Stimulated activated naive B cell treated with anti-CD40 and anti-IgM and Interleukin-4, amounts not matched to agents 10 μg/mL and 1 μg/mL and 100 μg/mL, for 72 hours (primary cell): ENCODE measurements at regions not wholly inside any gene's neighbourhood (a gene's known extent, or its start where the extent isn't known, plus 50 kb on each side); places are given as distances from the start of the nearest gene placed in this dataset.
"Not testable (repeated sequence)": the region's sequence is repeated elsewhere in the genome, so short reads cannot be mapped to it uniquely, and the experiment has no call there.

Source experiments
- ATAC-seq, 2 donors: fragments of 150-1000 bp; cut with Tn5 transposase; replicated peaks; 2 replicates each; pipeline ENCODE4 v1.10.0; 2021; ENCODE audit warnings: moderate library complexity in 1 of 2
- DNase-seq: peaks from one replicate; pipeline ENCODE4 v3.0.0; 2021
- H3K27ac Mint-ChIP-seq: one replicate; pipeline ENCODE4 v1.8.0; 2022; ENCODE audit warnings: mild to moderate bottlenecking, mixed read lengths
- H3K27me3 Mint-ChIP-seq, 2 donors: one replicate each; pipeline ENCODE4 v1.8.0; 2022; ENCODE audit warnings: mixed read lengths in 2 of 2
- H3K36me3 Mint-ChIP-seq, 2 donors: one replicate each; pipeline ENCODE4 v1.8.0; 2022; ENCODE audit warnings: mixed read lengths in 2 of 2, mild to moderate bottlenecking in 1 of 2
- H3K4me1 Mint-ChIP-seq, 2 donors: one replicate each; pipeline ENCODE4 v1.8.0; 2022; ENCODE audit warnings: mixed read lengths in 2 of 2, mild to moderate bottlenecking in 1 of 2
- H3K4me3 Mint-ChIP-seq, 2 donors: one replicate each; pipeline ENCODE4 v1.8.0; 2022; ENCODE audit warnings: mild to moderate bottlenecking in 2 of 2, mixed read lengths in 2 of 2, moderate library complexity in 1 of 2
- H3K9me3 Mint-ChIP-seq, 2 donors: one replicate each; pipeline ENCODE4 v1.8.0; 2022; ENCODE audit warnings: mixed read lengths in 2 of 2, mild to moderate bottlenecking in 1 of 2

- Mint-ChIP-seq H3K4me1 (peaks cover 5 to 13% of the 10 kb centered on the region in 2 donors), H3K27ac (no peak overlapping the region), H3K36me3 (peaks cover 0 to 5% of the 10 kb centered on the region in 2 donors), H3K9me3 (peaks cover 2 to 9% of the 10 kb centered on the region in 2 donors), H3K27me3 (peaks cover 0 to 10% of the 10 kb centered on the region in 2 donors), H3K4me3 (no peak overlapping the region)
- DNase-seq (no peak), ATAC-seq (no peak)
Measured at GRCh38 chr6:15739353-15739752, 76.5 kb upstream of the DTNBP1 start.

DNA sequence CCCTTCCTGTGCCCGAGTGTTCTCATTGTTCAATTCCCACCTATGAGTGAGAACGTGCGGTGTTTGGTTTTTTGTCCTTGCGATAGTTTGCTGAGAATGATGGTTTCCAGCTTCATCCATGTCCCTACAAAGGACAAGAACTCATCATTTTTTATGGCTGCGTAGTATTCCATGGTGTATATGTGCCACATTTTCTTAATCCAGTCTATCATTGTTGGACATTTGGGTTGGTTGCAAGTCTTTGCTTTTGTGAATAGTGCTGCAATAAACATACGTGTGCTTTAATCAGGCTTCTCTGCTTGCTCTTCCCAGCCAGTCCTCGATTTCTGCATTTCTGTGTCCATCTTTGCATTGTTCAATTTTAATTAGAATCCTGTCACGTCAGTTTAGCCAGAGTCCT, 75.4 kb upstream of the DTNBP1 start:
- not testable (repeated sequence) for ATAC-seq, DNase-seq, H3K36me3 Mint-ChIP-seq, H3K4me3 Mint-ChIP-seq, H3K27ac Mint-ChIP-seq, H3K9me3 Mint-ChIP-seq, H3K27me3 Mint-ChIP-seq
- peaks cover 5 to 13% of the 10 kb centered on the region in 2 donors for H3K4me1 Mint-ChIP-seq

- H3K27me3 Mint-ChIP-seq = no peaks in the 10 kb centered on the region
- ATAC-seq (no peak), DNase-seq (no peak)
- H3K27ac Mint-ChIP-seq = no peak overlapping the region
- no peaks in the 10 kb centered on the region for H3K9me3 Mint-ChIP-seq
- H3K4me3 Mint-ChIP-seq = no peak overlapping the region
- peaks cover 5 to 13% of the 10 kb centered on the region in 2 donors for H3K4me1 Mint-ChIP-seq
- no peaks in the 10 kb centered on the region for H3K36me3 Mint-ChIP-seq
Measured at GRCh38 chr6:15736297-15736696, 73.5 kb upstream of the DTNBP1 start.

GRCh38 chr6:15735567-15736265, 72.9 kb upstream of the DTNBP1 start:
- Mint-ChIP-seq H3K27me3 (no peaks in the 10 kb centered on the region), H3K4me3 (no peak overlapping the region), H3K4me1 (peaks cover 5 to 13% of the 10 kb centered on the region in 2 donors), H3K36me3 (no peaks in the 10 kb centered on the region), H3K9me3 (no peaks in the 10 kb centered on the region), H3K27ac (no peak overlapping the region)
- DNase-seq = no peak
- peak; percentile 68 to 80 for ATAC-seq

GRCh38 chr6:15734118-15734897, 71.5 kb upstream of the DTNBP1 start:
- no peak overlapping the region for H3K4me3 Mint-ChIP-seq
- DNase-seq (no peak), ATAC-seq (no peak)
- no peaks in the 10 kb centered on the region for H3K9me3 Mint-ChIP-seq
- H3K27ac Mint-ChIP-seq = no peak overlapping the region
- H3K36me3 Mint-ChIP-seq = no peaks in the 10 kb centered on the region
- peaks cover 5 to 13% of the 10 kb centered on the region in 2 donors for H3K4me1 Mint-ChIP-seq
- H3K27me3 Mint-ChIP-seq = no peaks in the 10 kb centered on the region

DNA sequence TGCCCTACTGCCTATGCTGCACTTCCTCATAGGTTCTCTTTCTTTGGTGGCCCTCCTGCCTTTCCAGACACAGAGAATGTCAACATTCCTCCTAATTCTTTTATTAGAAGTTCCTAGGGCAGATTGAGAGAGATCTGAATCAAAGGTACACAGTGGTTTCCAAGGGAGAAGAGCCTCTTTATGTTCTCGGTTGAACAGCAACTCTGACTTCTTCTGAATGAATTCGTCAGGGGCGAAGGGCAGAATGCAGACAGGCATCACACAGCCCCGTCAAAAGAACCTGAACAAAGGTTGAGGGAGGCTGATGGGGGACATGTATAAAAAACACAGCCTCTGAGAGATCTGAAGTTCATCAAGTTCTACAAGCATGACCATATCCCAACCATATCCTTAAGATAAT, 68.1 kb upstream of the DTNBP1 start:
- H3K4me1 Mint-ChIP-seq = peaks cover 3 to 8% of the 10 kb centered on the region in 2 donors
- no peaks in the 10 kb centered on the region for H3K9me3 Mint-ChIP-seq
- H3K36me3 Mint-ChIP-seq = no peaks in the 10 kb centered on the region
- H3K27me3 Mint-ChIP-seq = no peaks in the 10 kb centered on the region
- DNase-seq (no peak), ATAC-seq (no peak)
- no peak overlapping the region for H3K27ac Mint-ChIP-seq
- no peak overlapping the region for H3K4me3 Mint-ChIP-seq

- H3K4me1 Mint-ChIP-seq = peaks cover 2 to 3% of the 10 kb centered on the region in 2 donors
- no peaks in the 10 kb centered on the region for H3K9me3 Mint-ChIP-seq
- no peak for DNase-seq
- no peaks in the 10 kb centered on the region for H3K36me3 Mint-ChIP-seq
- no peak for ATAC-seq
- H3K27ac Mint-ChIP-seq = no peak overlapping the region
- H3K4me3 Mint-ChIP-seq = no peak overlapping the region
- no peaks in the 10 kb centered on the region for H3K27me3 Mint-ChIP-seq
Measured at GRCh38 chr6:15730442-15730841, 67.6 kb upstream of the DTNBP1 start.

- H3K4me3 Mint-ChIP-seq = no peak overlapping the region
- H3K9me3 Mint-ChIP-seq = no peaks in the 10 kb centered on the region
- DNase-seq (no peak), ATAC-seq (no peak)
- no peaks in the 10 kb centered on the region for H3K4me1 Mint-ChIP-seq
- peaks cover 0 to 5% of the 10 kb centered on the region in 2 donors for H3K27me3 Mint-ChIP-seq
- no peaks in the 10 kb centered on the region for H3K36me3 Mint-ChIP-seq
- H3K27ac Mint-ChIP-seq = no peak overlapping the region
Measured at GRCh38 chr6:15722731-15723130, 59.9 kb upstream of the DTNBP1 start.

GRCh38 chr6:15716889-15717288, 54.1 kb upstream of the DTNBP1 start:
- Mint-ChIP-seq H3K9me3 (peaks cover 7 to 9% of the 10 kb centered on the region in 2 donors), H3K27me3 (peaks cover 0 to 9% of the 10 kb centered on the region in 2 donors), H3K4me3 (no peak overlapping the region), H3K36me3 (peaks cover 3 to 11% of the 10 kb centered on the region in 2 donors), H3K4me1 (peaks cover 5 to 6% of the 10 kb centered on the region in 2 donors), H3K27ac (no peak overlapping the region)
- no peak for ATAC-seq
- no peak for DNase-seq

DNA sequence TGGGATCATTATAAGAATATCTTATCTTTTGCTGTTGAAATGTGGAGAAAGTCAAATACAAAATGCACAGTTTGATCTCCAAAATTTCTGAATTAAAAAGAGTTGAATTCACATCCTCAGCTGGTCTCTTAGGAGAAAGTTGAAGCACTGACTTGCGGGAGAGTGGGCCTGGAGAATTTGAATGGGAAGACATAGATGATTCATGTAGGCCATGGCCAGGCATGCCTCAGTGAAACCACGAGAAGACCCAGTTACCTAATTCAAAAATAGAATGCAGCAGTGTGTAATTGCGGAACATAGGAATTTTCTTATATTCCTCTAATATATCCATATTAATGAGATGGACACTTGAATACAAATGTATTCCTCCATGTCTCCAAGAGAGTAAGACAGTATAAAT, 53.0 kb upstream of the DTNBP1 start:
- Mint-ChIP-seq H3K27me3 (peaks cover 0 to 9% of the 10 kb centered on the region in 2 donors), H3K4me3 (no peak overlapping the region), H3K4me1 (peaks cover 5 to 6% of the 10 kb centered on the region in 2 donors), H3K9me3 (peaks cover 7 to 9% of the 10 kb centered on the region in 2 donors), H3K27ac (no peak overlapping the region), H3K36me3 (peaks cover 3 to 11% of the 10 kb centered on the region in 2 donors)
- DNase-seq (no peak), ATAC-seq (no peak)

- Mint-ChIP-seq H3K4me3 (no peak overlapping the region), H3K9me3 (peaks cover 7 to 9% of the 10 kb centered on the region in 2 donors), H3K4me1 (peaks cover 5 to 6% of the 10 kb centered on the region in 2 donors), H3K36me3 (peaks cover 3 to 11% of the 10 kb centered on the region in 2 donors), H3K27ac (no peak overlapping the region), H3K27me3 (peaks cover 0 to 9% of the 10 kb centered on the region in 2 donors)
- no peak for DNase-seq
- peak; percentile 34 to 58 for ATAC-seq
Measured at GRCh38 chr6:15715060-15715459, 52.2 kb upstream of the DTNBP1 start.

- DNase-seq (no peak), ATAC-seq (no peak)
- peaks cover 0 to 9% of the 10 kb centered on the region in 2 donors for H3K27me3 Mint-ChIP-seq
- peaks cover 3 to 11% of the 10 kb centered on the region in 2 donors for H3K36me3 Mint-ChIP-seq
- H3K9me3 Mint-ChIP-seq = peaks cover 7 to 9% of the 10 kb centered on the region in 2 donors
- H3K4me3 Mint-ChIP-seq = no peak overlapping the region
- no peak overlapping the region for H3K27ac Mint-ChIP-seq
- peaks cover 5 to 6% of the 10 kb centered on the region in 2 donors for H3K4me1 Mint-ChIP-seq
Measured at GRCh38 chr6:15714658-15715057, 51.8 kb upstream of the DTNBP1 start.

GRCh38 chr6:15713325-15713724, 50.5 kb upstream of the DTNBP1 start:
- peaks cover 7 to 9% of the 10 kb centered on the region in 2 donors for H3K9me3 Mint-ChIP-seq
- no peak overlapping the region for H3K27ac Mint-ChIP-seq
- H3K4me1 Mint-ChIP-seq = peaks cover 5 to 6% of the 10 kb centered on the region in 2 donors
- no peak for ATAC-seq
- peaks cover 0 to 9% of the 10 kb centered on the region in 2 donors for H3K27me3 Mint-ChIP-seq
- peaks cover 3 to 11% of the 10 kb centered on the region in 2 donors for H3K36me3 Mint-ChIP-seq
- no peak for DNase-seq
- no peak overlapping the region for H3K4me3 Mint-ChIP-seq

- Mint-ChIP-seq H3K4me3 (no peak overlapping the region), H3K36me3 (peaks cover 3 to 11% of the 10 kb centered on the region in 2 donors), H3K27ac (no peak overlapping the region), H3K27me3 (peaks cover 0 to 9% of the 10 kb centered on the region in 2 donors), H3K4me1 (peaks cover 5 to 6% of the 10 kb centered on the region in 2 donors), H3K9me3 (peaks cover 7 to 9% of the 10 kb centered on the region in 2 donors)
- no peak for ATAC-seq
- no peak for DNase-seq
Measured at GRCh38 chr6:15712797-15713196, 50.0 kb upstream of the DTNBP1 start.
